ENCODE measurements at regions not wholly inside any gene's neighbourhood (a gene's known extent, or its start where the extent isn't known, plus 50 kb on each side); places are given as distances from the start of the nearest gene placed in this dataset.

GRCh38 chr9:82184524-82184923, 196.0 kb downstream of the SPATA31D1 start:
- H3K36me3 Mint-ChIP-seq (ENCODE audit: insufficient read depth in 1 of 3, low read depth in 3 of 3) = no peaks in the 10 kb centered on the region
- Histone ChIP-seq H3K56ac (ENCODE audit: insufficient read length, low read depth, low read length) (no peak overlapping the region), H4K8ac (replicated peaks; ENCODE audit: insufficient read length, low read depth, low read length) (no peak overlapping the region), H2AK5ac (ENCODE audit: insufficient read length, low read length) (no peak overlapping the region), H3K18ac (ENCODE audit: insufficient read length, low read depth, low read length) (no peak overlapping the region), H2BK20ac (ENCODE audit: low read depth, low read length, poor library complexity, severe bottlenecking) (no peak overlapping the region), H2BK120ac (ENCODE audit: low read depth, low read length, poor library complexity, severe bottlenecking) (no peak overlapping the region), H3K4me1 (ENCODE audit: insufficient read depth, low read length) (no peaks in the 10 kb centered on the region; the same call in 1 of the 2 replicates), H3K9me3 (ENCODE audit: control insufficient read depth, low read depth, low read length) (no peaks in the 10 kb centered on the region), H2BK15ac (ENCODE audit: low read depth, low read length) (no peak overlapping the region), H4K20me1 (ENCODE audit: control insufficient read depth, insufficient read depth, insufficient read length) (no peaks in the 10 kb centered on the region), H3K27me3 (ENCODE audit: insufficient read depth, low read length) (no peaks in the 10 kb centered on the region), H3K9ac (ENCODE audit: extremely low read depth, insufficient read length, low read length) (no peak overlapping the region), H2AFZ (ENCODE audit: low read length) (no peak overlapping the region), H3K23ac (ENCODE audit: insufficient read length, low read depth, low read length) (no peak overlapping the region), H4K91ac (ENCODE audit: insufficient read length, low read depth, low read length) (no peak overlapping the region), H3K23me2 (ENCODE audit: insufficient read length, low read depth, low read length, poor library complexity, severe bottlenecking) (no peaks in the 10 kb centered on the region), H3K14ac (ENCODE audit: insufficient read depth, low read length) (no peak overlapping the region), H3K27ac (ENCODE audit: insufficient read length, low read depth, low read length) (no peak overlapping the region), H4K5ac (ENCODE audit: insufficient read length, low read depth, low read length) (no peak overlapping the region), H3K4me2 (ENCODE audit: insufficient read depth, insufficient read length, low read length) (no peak overlapping the region), H3K79me1 (ENCODE audit: insufficient read depth, low read depth, low read length, poor library complexity, severe bottlenecking) (no peaks in the 10 kb centered on the region), H2BK12ac (ENCODE audit: insufficient read length, low read depth, low read length) (no peak overlapping the region), H3K4ac (ENCODE audit: low read depth, low read length) (no peak overlapping the region), H3K79me2 (ENCODE audit: insufficient read depth, low read length) (no peaks in the 10 kb centered on the region), H3T11ph (ENCODE audit: low read length) (no peak overlapping the region), H2BK5ac (ENCODE audit: insufficient read length, low read length) (no peak overlapping the region)
- no peaks in the 10 kb centered on the region for H3K27me3 Mint-ChIP-seq (ENCODE audit: low read depth)
- no peak overlapping the region for H3K4me3 Mint-ChIP-seq
- no peak overlapping the region for H3K27ac Mint-ChIP-seq
- H3K9me3 Mint-ChIP-seq = no peaks in the 10 kb centered on the region
- no CpG with 5 or more reads among the region's 3 CpGs for WGBS (ENCODE audit: extremely low coverage, insufficient read length, low lambda C conversion rate)
- peaks cover 15 to 20% of the 10 kb centered on the region in 2 experiments for H3K4me1 Mint-ChIP-seq
- DNase-seq = no peak
- TF ChIP-seq, protein P1, sequence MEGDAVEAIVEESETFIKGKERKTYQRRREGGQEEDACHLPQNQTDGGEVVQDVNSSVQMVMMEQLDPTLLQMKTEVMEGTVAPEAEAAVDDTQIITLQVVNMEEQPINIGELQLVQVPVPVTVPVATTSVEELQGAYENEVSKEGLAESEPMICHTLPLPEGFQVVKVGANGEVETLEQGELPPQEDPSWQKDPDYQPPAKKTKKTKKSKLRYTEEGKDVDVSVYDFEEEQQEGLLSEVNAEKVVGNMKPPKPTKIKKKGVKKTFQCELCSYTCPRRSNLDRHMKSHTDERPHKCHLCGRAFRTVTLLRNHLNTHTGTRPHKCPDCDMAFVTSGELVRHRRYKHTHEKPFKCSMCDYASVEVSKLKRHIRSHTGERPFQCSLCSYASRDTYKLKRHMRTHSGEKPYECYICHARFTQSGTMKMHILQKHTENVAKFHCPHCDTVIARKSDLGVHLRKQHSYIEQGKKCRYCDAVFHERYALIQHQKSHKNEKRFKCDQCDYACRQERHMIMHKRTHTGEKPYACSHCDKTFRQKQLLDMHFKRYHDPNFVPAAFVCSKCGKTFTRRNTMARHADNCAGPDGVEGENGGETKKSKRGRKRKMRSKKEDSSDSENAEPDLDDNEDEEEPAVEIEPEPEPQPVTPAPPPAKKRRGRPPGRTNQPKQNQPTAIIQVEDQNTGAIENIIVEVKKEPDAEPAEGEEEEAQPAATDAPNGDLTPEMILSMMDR (conservative IDR thresholded peaks at IDR 0.05) = no peak
